DND-41 (cell line): ENCODE measurements at regions not wholly inside any gene's neighbourhood (a gene's known extent, or its start where the extent isn't known, plus 50 kb on each side); places are given as distances from the start of the nearest gene placed in this dataset.

Experiments used
- ATAC-seq: fragments of 200-7000 bp; cut with Tn5 transposase; 3 replicates; pipeline ENCODE4 v1.9.1; 2021; ENCODE audit warnings: low read depth; ENCODE audit not compliant: insufficient read depth
- DNase-seq: peaks from one replicate; pipeline ENCODE4 v3.0.0-alpha.2; 2020
- H2AFZ ChIP-seq: 2 replicates; pipeline ENCODE4 v1.6.0; 2012; ENCODE audit warnings: low read depth, low read length
- H3K27ac ChIP-seq: 2 replicates; pipeline ENCODE4 v1.5.1; 2012; ENCODE audit warnings: low read length, inconsistent platforms
- H3K27me3 ChIP-seq: fragments of 200-600 bp; sonication (generic); 2 replicates; pipeline ENCODE4 v1.6.0; 2012; ENCODE audit warnings: low read length, mild to moderate bottlenecking, inconsistent platforms; ENCODE audit not compliant: insufficient read depth, poor library complexity
- H3K36me3 ChIP-seq: 2 replicates; pipeline ENCODE4 v1.5.1; 2012; ENCODE audit warnings: low read length, inconsistent platforms; ENCODE audit not compliant: insufficient read depth
- H3K4me1 ChIP-seq: 2 replicates; pipeline ENCODE4 v1.5.1; 2012; ENCODE audit warnings: mild to moderate bottlenecking, low read length; ENCODE audit not compliant: insufficient read depth
- H3K4me2 ChIP-seq: 2 replicates; pipeline ENCODE4 v1.6.0; 2012; ENCODE audit warnings: mild to moderate bottlenecking, moderate library complexity, low read length, inconsistent platforms; ENCODE audit not compliant: insufficient read depth
- H3K4me3 ChIP-seq, 2 experiments: fragments of 200-600 bp in 1 of 2; shearing (Covaris generic) in 1 of 2; 2 replicates each; pipeline ENCODE4 v1.5.1; 2012 to 2016; ENCODE audit warnings: inconsistent platforms in 2 of 2, low read length in 2 of 2, mild to moderate bottlenecking in 2 of 2, low read depth in 1 of 2, moderate library complexity in 1 of 2
- H3K79me2 ChIP-seq: 2 replicates; pipeline ENCODE4 v1.6.0; 2012; ENCODE audit warnings: low read length, inconsistent platforms; ENCODE audit not compliant: insufficient read depth
- H3K9ac ChIP-seq: 2 replicates; pipeline ENCODE4 v1.6.0; 2012; ENCODE audit warnings: low read depth, mild to moderate bottlenecking, inconsistent platforms, low read length, moderate library complexity
- H3K9me3 ChIP-seq: 2 replicates; pipeline ENCODE4 v1.5.1; 2012; ENCODE audit warnings: low read length, moderate library complexity, mild to moderate bottlenecking, inconsistent platforms; ENCODE audit not compliant: insufficient read depth, severe bottlenecking
- H4K20me1 ChIP-seq: 2 replicates; pipeline ENCODE4 v1.6.0; 2012; ENCODE audit warnings: low read length; ENCODE audit not compliant: insufficient read depth
- CTCF ChIP-seq: IDR thresholded peaks from 2 replicates; pipeline ENCODE4 v1.5.1; 2012; ENCODE audit warnings: borderline replicate concordance, low read length, moderate library complexity, mild to moderate bottlenecking; ENCODE audit not compliant: poor library complexity, severe bottlenecking; ENCODE audit errors: extremely low read depth
- EZH2 ChIP-seq: IDR thresholded peaks from 3 replicates; pipeline ENCODE4 v1.6.1; 2012; ENCODE audit warnings: borderline replicate concordance, low read depth, mild to moderate bottlenecking, moderate library complexity, low read length, inconsistent platforms; ENCODE audit not compliant: severe bottlenecking

- H2AFZ ChIP-seq: no peak overlapping the region
- H3K79me2 ChIP-seq: no peaks in the 10 kb centered on the region
- TF ChIP-seq EZH2: no peak
- no peak for TF ChIP-seq CTCF
- no peak overlapping the region for H3K9ac ChIP-seq
- peaks cover 12% of the 10 kb centered on the region for H3K27me3 ChIP-seq
- H3K4me1 ChIP-seq: no peaks in the 10 kb centered on the region
- no peaks in the 10 kb centered on the region; the same call in 1 of the 2 replicates for H4K20me1 ChIP-seq
- H3K36me3 ChIP-seq: no peaks in the 10 kb centered on the region
- DNase-seq (no peak), ATAC-seq (no peak)
- no peak overlapping the region for H3K4me2 ChIP-seq
- H3K9me3 ChIP-seq: no peaks in the 10 kb centered on the region
- H3K27ac ChIP-seq: no peak overlapping the region
- no peak overlapping the region for H3K4me3 ChIP-seq
These were observed 95.7 kb upstream of the DUSP5 start for GRCh38 chr10:110402077-110402416.

DNA sequence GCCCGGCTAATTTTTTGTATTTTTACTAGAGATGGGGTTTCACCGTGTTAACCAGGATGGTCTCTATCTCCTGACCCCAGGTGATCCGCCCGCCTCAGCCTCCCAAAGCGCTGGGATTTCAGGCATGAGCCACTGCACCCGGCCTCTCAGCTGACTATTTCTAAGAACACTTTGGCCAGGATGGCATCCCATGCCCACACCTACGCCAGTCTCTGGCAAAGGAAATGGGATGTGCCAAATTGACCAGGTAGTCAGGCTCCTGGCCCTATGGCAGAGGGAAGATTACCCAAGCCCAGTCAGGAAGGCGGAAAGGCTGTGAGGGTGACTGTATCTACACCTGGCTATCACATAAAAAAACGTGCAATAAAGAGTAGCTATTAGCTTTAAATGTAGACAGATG is 94.1 kb upstream of the DUSP5 start:
- Histone ChIP-seq H3K4me2 (no peak overlapping the region), H3K9me3 (no peaks in the 10 kb centered on the region), H3K4me1 (no peaks in the 10 kb centered on the region), H3K27me3 (peaks cover 19% of the 10 kb centered on the region), H4K20me1 (no peaks in the 10 kb centered on the region; the same call in 1 of the 2 replicates), H3K27ac (no peak overlapping the region), H3K9ac (no peak overlapping the region), H3K36me3 (no peaks in the 10 kb centered on the region), H3K79me2 (no peaks in the 10 kb centered on the region), H2AFZ (no peak overlapping the region), H3K4me3 (no peak overlapping the region)
- no peak for TF ChIP-seq EZH2
- no peak for TF ChIP-seq CTCF
- ATAC-seq (no peak), DNase-seq (no peak)

DNA sequence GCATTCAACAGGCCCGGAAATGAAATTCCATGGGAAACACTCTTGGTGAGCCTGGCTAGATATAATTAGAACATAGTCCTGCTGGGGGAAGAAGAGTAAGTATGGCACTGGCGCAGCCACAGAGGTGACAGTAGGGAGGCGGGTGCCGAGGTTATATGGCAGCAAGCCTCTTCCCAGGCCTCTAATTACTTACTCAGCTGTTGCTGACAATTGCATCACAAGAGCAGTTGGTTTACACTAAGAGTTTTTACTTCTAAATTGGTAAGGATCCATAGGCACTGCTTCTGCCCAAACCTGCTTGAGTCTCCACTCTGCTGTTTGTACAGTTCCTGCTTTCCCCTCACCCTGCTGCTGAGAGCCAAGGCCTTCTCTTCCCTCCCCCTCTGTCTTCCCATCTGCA is 93.3 kb upstream of the DUSP5 start:
- DNase-seq: no peak
- H3K9me3 ChIP-seq: no peaks in the 10 kb centered on the region
- TF ChIP-seq CTCF (no peak), EZH2 (no peak)
- H3K4me3 ChIP-seq: no peak overlapping the region
- peaks cover 19% of the 10 kb centered on the region for H3K27me3 ChIP-seq
- no peaks in the 10 kb centered on the region for H3K36me3 ChIP-seq
- H3K27ac ChIP-seq: no peak overlapping the region
- ATAC-seq: no peak
- H3K9ac ChIP-seq: no peak overlapping the region
- no peak overlapping the region for H2AFZ ChIP-seq
- H3K4me1 ChIP-seq: no peaks in the 10 kb centered on the region
- H3K4me2 ChIP-seq: no peak overlapping the region
- no peaks in the 10 kb centered on the region; the same call in 1 of the 2 replicates for H4K20me1 ChIP-seq
- H3K79me2 ChIP-seq: no peaks in the 10 kb centered on the region

GRCh38 chr10:110404825-110405224 is 92.9 kb upstream of the DUSP5 start:
- no peaks in the 10 kb centered on the region for H3K36me3 ChIP-seq
- TF ChIP-seq EZH2 (no peak), CTCF (no peak)
- H2AFZ ChIP-seq: no peak overlapping the region
- no peak overlapping the region for H3K9ac ChIP-seq
- no peak overlapping the region for H3K4me3 ChIP-seq
- no peak overlapping the region for H3K4me2 ChIP-seq
- H3K27ac ChIP-seq: no peak overlapping the region
- DNase-seq (no peak), ATAC-seq (no peak)
- no peaks in the 10 kb centered on the region for H3K4me1 ChIP-seq
- H4K20me1 ChIP-seq: no peaks in the 10 kb centered on the region; the same call in 1 of the 2 replicates
- H3K27me3 ChIP-seq: peaks cover 19% of the 10 kb centered on the region
- no peaks in the 10 kb centered on the region for H3K79me2 ChIP-seq
- H3K9me3 ChIP-seq: no peaks in the 10 kb centered on the region
